ENCODE measurements at regions not wholly inside any gene's neighbourhood (a gene's known extent, or its start where the extent isn't known, plus 50 kb on each side); places are given as distances from the start of the nearest gene placed in this dataset.

GRCh38 chr2:49255409-49255971 is 101.2 kb upstream of the FSHR start:
- TF ChIP-seq POLR2AphosphoS5 (IDR thresholded peaks at IDR 0.05; ENCODE audit: low read depth) (no peak), GABPA (IDR thresholded peaks at IDR 0.05; ENCODE audit: low read depth) (no peak), SPI1 (IDR thresholded peaks at IDR 0.05; ENCODE audit: borderline replicate concordance, low read depth) (no peak), REST (IDR thresholded peaks at IDR 0.05; ENCODE audit: insufficient replicate concordance, low read depth) (no peak), CTCF (IDR thresholded peaks at IDR 0.05; ENCODE audit: insufficient read depth, low read length) (no peak)
- no peak for DNase-seq (ENCODE audit: low read depth in 1 of 2, low spot score in 1 of 2)
- Histone ChIP-seq H3K27me3 (ENCODE audit: insufficient read depth, poor library complexity, severe bottlenecking) (no peaks in the 10 kb centered on the region), H3K4me3 (replicated peaks; ENCODE audit: insufficient read depth, low read length) (no peak overlapping the region), H3K27ac (replicated peaks) (no peak overlapping the region)

- H3K4me3 ChIP-seq (replicated peaks; ENCODE audit: insufficient read depth, low read length) = no peak overlapping the region
- no peak overlapping the region for H3K27ac ChIP-seq (replicated peaks)
- TF ChIP-seq REST (IDR thresholded peaks at IDR 0.05; ENCODE audit: insufficient replicate concordance, low read depth) = no peak
- no peak for TF ChIP-seq SPI1 (IDR thresholded peaks at IDR 0.05; ENCODE audit: borderline replicate concordance, low read depth)
- no peak for TF ChIP-seq CTCF (IDR thresholded peaks at IDR 0.05; ENCODE audit: insufficient read depth, low read length)
- TF ChIP-seq GABPA (IDR thresholded peaks at IDR 0.05; ENCODE audit: low read depth) = no peak
- TF ChIP-seq POLR2AphosphoS5 (IDR thresholded peaks at IDR 0.05; ENCODE audit: low read depth) = no peak
- no peak for DNase-seq (ENCODE audit: low read depth in 1 of 2, low spot score in 1 of 2)
- H3K27me3 ChIP-seq (ENCODE audit: insufficient read depth, poor library complexity, severe bottlenecking) = no peaks in the 10 kb centered on the region
These were observed 100.1 kb upstream of the FSHR start for GRCh38 chr2:49254401-49254800.

- no peak for DNase-seq (ENCODE audit: low read depth in 1 of 2, low spot score in 1 of 2)
- TF ChIP-seq CTCF (IDR thresholded peaks at IDR 0.05; ENCODE audit: insufficient read depth, low read length) (no peak), POLR2AphosphoS5 (IDR thresholded peaks at IDR 0.05; ENCODE audit: low read depth) (no peak)
- H3K27me3 ChIP-seq (ENCODE audit: insufficient read depth, poor library complexity, severe bottlenecking) = no peaks in the 10 kb centered on the region
- H3K4me3 ChIP-seq (replicated peaks; ENCODE audit: insufficient read depth, low read length) = no peak overlapping the region
- H3K27ac ChIP-seq (replicated peaks) = no peak overlapping the region
These were observed 97.5 kb upstream of the FSHR start for GRCh38 chr2:49251766-49252165.

GRCh38 chr2:49251251-49251650 is 96.9 kb upstream of the FSHR start:
- no peak overlapping the region for H3K27ac ChIP-seq (replicated peaks)
- no peak for TF ChIP-seq SPI1 (IDR thresholded peaks at IDR 0.05; ENCODE audit: borderline replicate concordance, low read depth)
- no peak for TF ChIP-seq GABPA (IDR thresholded peaks at IDR 0.05; ENCODE audit: low read depth)
- no peak for TF ChIP-seq POLR2AphosphoS5 (IDR thresholded peaks at IDR 0.05; ENCODE audit: low read depth)
- TF ChIP-seq REST (IDR thresholded peaks at IDR 0.05; ENCODE audit: insufficient replicate concordance, low read depth) = no peak
- no peak for TF ChIP-seq CTCF (IDR thresholded peaks at IDR 0.05; ENCODE audit: insufficient read depth, low read length)
- no peak overlapping the region for H3K4me3 ChIP-seq (replicated peaks; ENCODE audit: insufficient read depth, low read length)
- H3K27me3 ChIP-seq (ENCODE audit: insufficient read depth, poor library complexity, severe bottlenecking) = no peaks in the 10 kb centered on the region
- DNase-seq (ENCODE audit: low read depth in 1 of 2, low spot score in 1 of 2) = no peak
